HG03378 (cell line): ENCODE measurements at regions not wholly inside any gene's neighbourhood (a gene's known extent, or its start where the extent isn't known, plus 50 kb on each side); places are given as distances from the start of the nearest gene placed in this dataset.
"Not testable (repeated sequence)": the region's sequence is repeated elsewhere in the genome, so short reads cannot be mapped to it uniquely, and the experiment has no call there.

Source experiments
- ATAC-seq: cut with Tn5 transposase; IDR thresholded peaks from one replicate; pipeline ENCODE4 v1.9.1; 2021; ENCODE audit warnings: mild to moderate bottlenecking, moderate library complexity; ENCODE audit not compliant: unreplicated experiment

- no peak for ATAC-seq
These were observed 506.6 kb upstream of the TMEM132C start for GRCh38 chr12:127760357-127760756.

GRCh38 chr12:127760996-127761395, 506.0 kb upstream of the TMEM132C start:
- no peak for ATAC-seq

- ATAC-seq: no peak
These were observed 505.1 kb upstream of the TMEM132C start for GRCh38 chr12:127761880-127762279.

GRCh38 chr12:127767656-127768055, 499.3 kb upstream of the TMEM132C start:
- ATAC-seq: no peak

GRCh38 chr12:127770118-127770517, 496.9 kb upstream of the TMEM132C start:
- no peak for ATAC-seq

GRCh38 chr12:127771546-127771945, 495.4 kb upstream of the TMEM132C start:
- no peak for ATAC-seq

GRCh38 chr12:127773520-127773919, 493.4 kb upstream of the TMEM132C start:
- ATAC-seq: no peak

GRCh38 chr12:127774828-127775227, 492.1 kb upstream of the TMEM132C start:
- no peak for ATAC-seq

GRCh38 chr12:127779301-127780045, 487.5 kb upstream of the TMEM132C start:
- no peak for ATAC-seq

- no peak for ATAC-seq
These were observed 486.1 kb upstream of the TMEM132C start for GRCh38 chr12:127780881-127781280.

- no peak for ATAC-seq
These were observed 485.6 kb upstream of the TMEM132C start for GRCh38 chr12:127781336-127781735.

GRCh38 chr12:127785540-127785939, 481.4 kb upstream of the TMEM132C start:
- ATAC-seq: no peak

GRCh38 chr12:127785986-127786590, 480.9 kb upstream of the TMEM132C start:
- ATAC-seq: no peak

GRCh38 chr12:127787544-127787943, 479.4 kb upstream of the TMEM132C start:
- ATAC-seq: no peak

- ATAC-seq: no peak
These were observed 476.6 kb upstream of the TMEM132C start for GRCh38 chr12:127790376-127790775.

- ATAC-seq: no peak
These were observed 475.8 kb upstream of the TMEM132C start for GRCh38 chr12:127791217-127791616.

GRCh38 chr12:127797918-127798317, 469.1 kb upstream of the TMEM132C start:
- no peak for ATAC-seq

- no peak for ATAC-seq
These were observed 464.7 kb upstream of the TMEM132C start for GRCh38 chr12:127802271-127802670.

GRCh38 chr12:127803545-127803944, 463.4 kb upstream of the TMEM132C start:
- no peak for ATAC-seq

- ATAC-seq: no peak
These were observed 457.7 kb upstream of the TMEM132C start for GRCh38 chr12:127809275-127809674.

GRCh38 chr12:127810041-127810440, 456.9 kb upstream of the TMEM132C start:
- ATAC-seq: no peak

GRCh38 chr12:127810459-127810858, 456.5 kb upstream of the TMEM132C start:
- not testable (repeated sequence) for ATAC-seq

- no peak for ATAC-seq
These were observed 455.0 kb upstream of the TMEM132C start for GRCh38 chr12:127811988-127812387.
